Heart left ventricle (tissue), 13 donors: ENCODE measurements at regions not wholly inside any gene's neighbourhood (a gene's known extent, or its start where the extent isn't known, plus 50 kb on each side); places are given as distances from the start of the nearest gene placed in this dataset.

ENCODE experiments used
- POLR2A ChIP-seq, 2 donors: fragments of 450-650 bp; IDR thresholded peaks; one replicate each; pipeline ENCODE4 v1.6.1; 2017; ENCODE audit warnings: antibody characterized with exemption in 2 of 2, mild to moderate bottlenecking in 2 of 2, moderate library complexity in 2 of 2
- TF ChIP-seq, protein P1 (sequence below), 12 donors: fragments of 200-600 bp; sonication (generic) in 4 of 12; IDR thresholded peaks; one replicate each; pipeline versions ENCODE4 v1.5.0 to v1.8.0; 2018 to 2022; ENCODE audit warnings: antibody characterized with exemption in 12 of 12, mild to moderate bottlenecking in 5 of 12
- donor health status: ischemic (EF 13 %, LVEDD 7.1; RV severe dilation, severe dysfunction).
- donor health status: DM: no; HTN: yes; CAD: no.
- donor health status: DM: no; HTN: no; CAD: no.
- donor health status: ischemic (EF 25% LVEDD 6.9; RV normal size, moderate dysfunction).
- donor health status: ischemic (EF 25% LVEDD 5.7; RV mildly dilated, moderate dysfunction).
- donor health status: ischemic (EF 35%, LVEDD 5.7; RV mildly dilated, moderate dysfunction).
- donor health status: nonischemic (EF 11% LVEDD 7.7; RV severe dilation, severe dysfunction).
- donor health status: DM: yes; HTN: yes; CAD: no.
- donor health status: PGD.
- donor health status: ischemic (EF 29% LVEDD 5.4; RV normal size, mild dysfunction).
- donor health status: nonischemic (EF 23%, LVEDD 6.1; RV moderate dilation, normal function).

DNA sequence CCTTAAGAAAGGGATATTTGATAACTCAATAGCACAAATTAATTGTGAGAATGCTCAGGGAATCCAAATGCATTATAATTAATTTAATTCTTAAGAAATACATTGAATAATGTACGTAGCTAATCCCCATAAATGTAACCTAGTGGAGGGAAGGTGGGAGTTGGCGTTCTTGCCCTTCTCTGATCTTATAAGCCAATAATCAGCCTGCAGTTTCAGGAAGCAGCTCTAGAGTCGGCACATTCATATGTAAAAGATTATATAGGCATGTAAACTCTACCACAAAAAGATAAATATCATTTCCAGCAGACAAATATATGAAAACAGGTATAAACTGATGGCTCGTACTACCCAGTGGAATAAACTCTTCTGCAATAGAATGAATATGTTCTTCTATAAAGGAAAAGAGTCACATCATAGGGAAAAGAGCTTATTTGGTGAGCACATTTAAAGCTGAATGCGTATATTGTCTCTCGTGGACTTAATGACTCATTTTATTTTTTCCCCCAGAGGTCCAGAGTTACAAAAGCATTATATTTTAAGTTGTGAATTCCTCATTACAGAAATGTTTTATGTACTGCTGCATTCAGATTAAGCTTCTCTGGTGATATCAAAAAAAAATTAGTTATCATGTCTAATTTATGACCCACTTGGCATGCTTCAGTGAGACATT lies 112.2 kb downstream of the TFAP2A start:
- TF ChIP-seq, protein P1, sequence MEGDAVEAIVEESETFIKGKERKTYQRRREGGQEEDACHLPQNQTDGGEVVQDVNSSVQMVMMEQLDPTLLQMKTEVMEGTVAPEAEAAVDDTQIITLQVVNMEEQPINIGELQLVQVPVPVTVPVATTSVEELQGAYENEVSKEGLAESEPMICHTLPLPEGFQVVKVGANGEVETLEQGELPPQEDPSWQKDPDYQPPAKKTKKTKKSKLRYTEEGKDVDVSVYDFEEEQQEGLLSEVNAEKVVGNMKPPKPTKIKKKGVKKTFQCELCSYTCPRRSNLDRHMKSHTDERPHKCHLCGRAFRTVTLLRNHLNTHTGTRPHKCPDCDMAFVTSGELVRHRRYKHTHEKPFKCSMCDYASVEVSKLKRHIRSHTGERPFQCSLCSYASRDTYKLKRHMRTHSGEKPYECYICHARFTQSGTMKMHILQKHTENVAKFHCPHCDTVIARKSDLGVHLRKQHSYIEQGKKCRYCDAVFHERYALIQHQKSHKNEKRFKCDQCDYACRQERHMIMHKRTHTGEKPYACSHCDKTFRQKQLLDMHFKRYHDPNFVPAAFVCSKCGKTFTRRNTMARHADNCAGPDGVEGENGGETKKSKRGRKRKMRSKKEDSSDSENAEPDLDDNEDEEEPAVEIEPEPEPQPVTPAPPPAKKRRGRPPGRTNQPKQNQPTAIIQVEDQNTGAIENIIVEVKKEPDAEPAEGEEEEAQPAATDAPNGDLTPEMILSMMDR (IDR thresholded peaks at IDR 0.05) = no peak
- TF ChIP-seq POLR2A (IDR thresholded peaks at IDR 0.05) = no peak
